Fibroblast of the aortic adventitia (primary cell): ENCODE measurements at regions not wholly inside any gene's neighbourhood (a gene's known extent, or its start where the extent isn't known, plus 50 kb on each side); places are given as distances from the start of the nearest gene placed in this dataset.

Experiments
- DNase-seq: peaks from one replicate; pipeline ENCODE4 v3.0.0-alpha.2; 2010; ENCODE audit warnings: low read depth
- H3K4me3 ChIP-seq: 2 replicates; pipeline ENCODE4 v1.5.1; 2011; ENCODE audit warnings: low read depth, mild to moderate bottlenecking, control low read depth, low read length, moderate library complexity
- TF ChIP-seq, protein P1 (sequence below): IDR thresholded peaks from 2 replicates; pipeline ENCODE4 v1.5.1; 2011; ENCODE audit warnings: mild to moderate bottlenecking, low read length, control low read depth, inconsistent platforms; ENCODE audit not compliant: insufficient read depth

DNA sequence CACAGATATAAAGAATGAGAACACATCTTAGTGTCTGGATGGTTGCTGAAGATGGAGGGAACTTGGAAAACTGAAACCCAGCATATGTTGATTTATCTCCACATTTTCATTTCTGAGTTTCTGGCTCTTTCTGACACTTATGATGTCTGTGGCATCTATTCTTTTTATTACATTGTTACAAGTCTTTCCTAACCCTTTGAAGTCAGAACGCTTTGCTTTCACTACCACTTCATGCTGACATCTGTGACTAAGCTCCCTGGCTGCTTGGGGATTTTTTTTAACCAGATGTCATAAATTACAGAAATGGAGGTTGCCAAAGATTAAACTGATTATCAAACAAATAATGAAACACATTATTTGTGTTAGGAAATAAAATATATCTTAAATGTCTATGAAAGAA is 188.7 kb downstream of the KITLG start:
- no peak overlapping the region for H3K4me3 ChIP-seq
- peak; percentile 94 for DNase-seq

DNA sequence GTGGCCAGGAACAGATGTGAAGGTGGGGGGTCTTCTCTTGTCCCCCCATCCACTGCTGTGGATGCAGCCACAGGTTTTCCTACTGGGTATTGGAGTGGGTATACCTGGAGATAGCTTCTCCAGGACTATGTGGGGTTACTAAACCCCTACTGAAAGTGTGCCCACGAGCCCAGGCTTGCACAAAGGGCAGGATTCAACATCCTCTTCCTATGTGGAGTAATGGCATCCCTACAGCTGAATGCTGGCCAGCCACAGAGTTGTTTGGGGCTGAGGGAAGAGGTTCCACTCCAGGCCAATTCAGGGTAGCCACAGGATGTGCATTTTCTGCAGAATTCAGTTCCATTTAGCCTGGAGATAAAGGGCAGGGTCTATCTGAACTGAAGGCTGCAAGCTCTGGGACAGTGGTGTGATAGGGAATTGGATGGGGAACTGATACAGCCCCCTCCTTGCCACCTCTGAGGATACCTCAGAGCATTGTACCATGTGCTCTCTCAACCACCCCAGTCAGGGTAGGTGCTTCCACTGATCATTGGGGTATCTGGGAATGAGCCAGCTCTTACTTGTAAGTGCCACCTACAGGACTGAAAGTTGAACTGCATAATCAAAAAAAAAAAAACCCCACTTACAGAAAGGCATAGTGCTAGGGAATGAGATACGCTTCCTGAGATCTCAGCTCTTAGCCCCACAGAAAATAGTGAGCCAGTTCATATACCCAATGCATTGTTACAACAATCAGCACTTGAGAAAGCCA is 187.1 kb downstream of the KITLG start:
- no peak for DNase-seq
- no peak overlapping the region for H3K4me3 ChIP-seq
- TF ChIP-seq, protein P1, sequence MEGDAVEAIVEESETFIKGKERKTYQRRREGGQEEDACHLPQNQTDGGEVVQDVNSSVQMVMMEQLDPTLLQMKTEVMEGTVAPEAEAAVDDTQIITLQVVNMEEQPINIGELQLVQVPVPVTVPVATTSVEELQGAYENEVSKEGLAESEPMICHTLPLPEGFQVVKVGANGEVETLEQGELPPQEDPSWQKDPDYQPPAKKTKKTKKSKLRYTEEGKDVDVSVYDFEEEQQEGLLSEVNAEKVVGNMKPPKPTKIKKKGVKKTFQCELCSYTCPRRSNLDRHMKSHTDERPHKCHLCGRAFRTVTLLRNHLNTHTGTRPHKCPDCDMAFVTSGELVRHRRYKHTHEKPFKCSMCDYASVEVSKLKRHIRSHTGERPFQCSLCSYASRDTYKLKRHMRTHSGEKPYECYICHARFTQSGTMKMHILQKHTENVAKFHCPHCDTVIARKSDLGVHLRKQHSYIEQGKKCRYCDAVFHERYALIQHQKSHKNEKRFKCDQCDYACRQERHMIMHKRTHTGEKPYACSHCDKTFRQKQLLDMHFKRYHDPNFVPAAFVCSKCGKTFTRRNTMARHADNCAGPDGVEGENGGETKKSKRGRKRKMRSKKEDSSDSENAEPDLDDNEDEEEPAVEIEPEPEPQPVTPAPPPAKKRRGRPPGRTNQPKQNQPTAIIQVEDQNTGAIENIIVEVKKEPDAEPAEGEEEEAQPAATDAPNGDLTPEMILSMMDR, result peak; percentile 22

More for the DNA sequence above, 188.7 kb downstream of the KITLG start:
- TF ChIP-seq, protein P1, result no peak

DNA sequence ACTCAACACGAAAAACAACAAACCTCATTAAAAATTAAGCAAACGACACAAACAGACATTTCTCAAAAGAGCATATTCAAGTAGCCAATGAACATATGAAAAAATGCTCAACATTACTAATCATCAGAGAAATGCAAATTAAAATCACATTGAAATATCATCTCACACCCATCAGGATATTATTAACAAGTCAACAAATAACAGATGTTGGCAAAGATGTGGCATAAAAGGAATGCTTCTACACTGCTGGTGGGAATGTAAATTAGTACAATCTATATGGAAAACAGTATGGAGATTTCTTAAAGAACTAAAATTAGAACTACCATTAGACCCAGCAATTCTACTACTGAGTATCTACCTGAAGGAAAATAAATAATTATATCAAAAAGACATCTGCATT is 182.2 kb downstream of the KITLG start:
- TF ChIP-seq, protein P1, result no peak
- DNase-seq, result no peak

DNA sequence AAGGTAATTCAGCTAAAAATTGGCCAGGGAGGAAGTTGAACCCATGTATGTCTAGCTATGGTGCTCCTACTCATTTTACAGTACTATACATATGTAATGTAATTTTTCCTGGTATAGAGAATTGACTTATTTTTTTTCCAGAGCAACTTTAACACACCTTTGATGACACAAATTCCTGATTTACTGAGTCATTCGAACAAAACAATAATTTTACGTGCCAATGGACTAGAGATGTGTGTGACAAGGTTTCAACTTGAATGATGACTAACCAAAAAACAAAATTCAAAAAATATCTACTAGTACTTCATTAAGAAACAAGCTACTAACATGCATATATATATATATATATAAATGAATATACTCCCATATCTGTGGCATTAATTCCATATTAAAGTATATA is 180.5 kb downstream of the KITLG start:
- DNase-seq, result no peak
- H3K4me3 ChIP-seq, result no peak overlapping the region
- TF ChIP-seq, protein P1, result no peak

More for the DNA sequence above, 182.2 kb downstream of the KITLG start:
- no peak overlapping the region for H3K4me3 ChIP-seq

DNA sequence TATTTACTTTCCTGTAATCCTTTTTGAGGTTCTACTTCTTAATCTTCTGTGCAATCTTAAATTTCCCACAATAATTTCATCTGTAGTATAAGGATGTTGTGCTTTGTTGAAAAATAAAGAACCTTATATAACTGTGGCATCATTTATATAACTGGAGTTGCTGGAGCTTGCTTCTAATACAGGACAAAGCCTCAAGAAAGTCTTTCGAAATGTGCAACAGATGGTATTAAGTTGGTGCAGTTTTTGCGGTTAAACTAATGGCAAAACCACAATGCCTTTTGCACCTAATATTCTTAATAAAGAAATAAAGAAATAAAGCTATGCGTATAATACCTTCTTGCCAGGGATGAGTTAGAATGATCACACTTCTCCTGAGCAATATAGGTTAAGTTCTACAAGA is 180.0 kb downstream of the KITLG start:
- DNase-seq, result peak; percentile 22
- no peak overlapping the region for H3K4me3 ChIP-seq
- TF ChIP-seq, protein P1, result no peak

DNA sequence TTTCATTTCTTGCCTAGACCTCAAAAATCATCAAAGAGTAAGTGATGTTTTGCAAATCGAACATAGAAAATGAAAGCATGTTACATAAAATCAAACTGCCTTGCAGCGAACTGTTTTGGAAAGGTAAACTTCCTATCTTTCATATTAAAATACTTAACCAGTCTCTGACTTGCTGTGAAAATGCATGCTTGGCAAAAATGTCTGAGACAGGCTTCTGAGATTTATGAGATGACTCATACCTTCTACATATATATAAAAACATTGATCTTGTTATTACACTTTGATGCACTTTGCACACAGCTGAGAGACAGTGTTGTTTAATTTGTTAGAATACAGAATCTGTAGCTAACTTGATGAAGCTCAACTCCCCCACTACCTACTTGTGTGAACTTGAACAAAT is 179.1 kb downstream of the KITLG start:
- DNase-seq, result peak; percentile 54
- TF ChIP-seq, protein P1, result no peak
- no peak overlapping the region for H3K4me3 ChIP-seq

DNA sequence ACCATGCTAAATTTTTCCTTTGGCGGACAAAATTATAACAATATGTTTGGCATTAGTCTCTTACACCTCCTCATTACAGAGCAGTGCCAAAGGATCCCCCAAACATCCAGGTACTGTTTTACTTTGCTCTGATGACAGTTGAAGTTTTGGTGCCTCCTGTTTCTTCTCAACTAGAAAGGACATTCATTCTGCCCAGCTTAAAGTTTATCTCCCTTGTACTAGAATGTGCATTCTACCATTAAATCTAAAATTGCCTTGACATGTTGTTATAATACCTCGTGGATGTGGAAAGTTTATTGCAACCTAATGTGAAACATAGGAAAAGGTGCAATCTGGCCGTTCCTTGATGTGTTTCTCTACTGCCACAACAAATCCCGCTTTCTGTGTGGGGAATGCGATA is 173.4 kb downstream of the KITLG start:
- DNase-seq, result no peak
- H3K4me3 ChIP-seq, result no peak overlapping the region
- TF ChIP-seq, protein P1, result no peak
